A172 (cell line): ENCODE measurements at regions not wholly inside any gene's neighbourhood (a gene's known extent, or its start where the extent isn't known, plus 50 kb on each side); places are given as distances from the start of the nearest gene placed in this dataset.
"Not testable (repeated sequence)": the region's sequence is repeated elsewhere in the genome, so short reads cannot be mapped to it uniquely, and the experiment has no call there.

Experiments
- DNase-seq: peaks from one replicate; pipeline ENCODE4 v3.0.0-alpha.2; 2015; ENCODE audit warnings: low spot score

DNA sequence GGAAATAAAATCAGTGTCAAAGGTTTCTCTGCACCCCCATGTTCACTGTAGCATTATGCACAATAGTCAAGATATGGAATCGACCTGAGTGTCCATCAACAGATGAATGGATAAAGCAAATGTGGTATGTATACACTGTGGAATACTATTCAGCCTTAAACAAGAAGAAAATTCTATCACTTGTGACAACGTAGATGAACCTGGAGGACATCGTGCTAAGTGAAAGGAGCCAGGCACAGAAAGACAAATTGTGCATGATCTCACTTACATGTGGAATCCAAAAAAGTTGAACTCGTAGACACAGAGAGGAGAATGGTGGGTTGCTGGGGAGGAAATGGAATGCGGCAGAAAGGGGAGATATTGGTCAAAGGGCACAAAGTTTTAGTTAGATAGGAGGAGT is 136.3 kb upstream of the ESR1 start:
- DNase-seq, result no peak

DNA sequence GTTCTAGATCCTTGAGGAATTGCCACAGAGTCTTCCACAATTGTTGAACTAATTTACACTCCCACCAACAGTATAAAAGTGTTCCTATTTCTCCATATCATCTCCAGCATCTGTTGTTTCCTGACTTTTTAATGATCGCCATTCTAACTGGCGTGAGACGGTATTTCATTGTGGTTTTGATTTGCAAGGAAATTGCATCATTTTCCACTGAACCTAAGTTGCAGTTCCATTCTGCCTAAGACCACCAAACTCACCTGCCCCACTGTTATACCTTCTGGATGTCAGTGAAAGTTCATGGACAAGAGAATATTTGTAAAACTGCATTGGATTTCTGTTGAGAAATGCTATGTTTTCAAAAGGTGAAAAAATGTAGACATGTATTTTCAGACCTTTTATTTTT is 132.9 kb upstream of the ESR1 start:
- no peak for DNase-seq

DNA sequence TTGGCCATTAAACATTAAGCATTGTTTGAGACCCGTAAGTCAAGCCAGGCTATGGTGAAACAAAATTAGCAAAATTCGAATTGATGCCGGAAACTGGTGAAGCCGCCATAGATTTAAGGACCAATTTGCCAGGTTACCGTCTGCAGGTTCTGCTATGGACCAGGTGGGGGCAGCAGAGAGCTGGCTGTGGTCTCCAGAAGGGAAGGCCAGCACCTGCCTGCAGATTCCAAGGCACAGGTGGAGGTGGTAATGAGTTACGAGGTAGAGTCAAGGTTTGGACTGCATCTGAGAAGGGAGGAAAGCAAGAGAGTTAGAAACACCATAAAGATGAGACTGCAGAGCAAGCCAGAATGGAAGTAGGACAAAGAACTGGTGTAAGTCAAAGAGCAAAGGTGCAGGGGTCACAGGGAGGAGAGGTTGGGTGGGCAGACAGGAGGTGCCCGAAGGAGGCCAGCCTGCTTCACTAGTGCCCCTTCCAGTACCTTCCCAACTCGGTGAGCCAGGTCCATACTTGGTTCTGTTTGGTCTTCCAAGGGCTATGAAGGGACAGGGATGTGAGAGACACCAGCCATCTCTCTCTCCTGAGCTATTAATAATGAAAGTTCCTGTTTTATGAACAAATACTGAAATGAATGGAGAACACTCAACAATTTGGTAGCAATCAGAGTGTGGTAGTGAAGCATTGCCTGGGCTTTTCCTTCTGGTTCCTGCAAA is 131.6 kb upstream of the ESR1 start:
- peak; percentile 26 for DNase-seq

DNA sequence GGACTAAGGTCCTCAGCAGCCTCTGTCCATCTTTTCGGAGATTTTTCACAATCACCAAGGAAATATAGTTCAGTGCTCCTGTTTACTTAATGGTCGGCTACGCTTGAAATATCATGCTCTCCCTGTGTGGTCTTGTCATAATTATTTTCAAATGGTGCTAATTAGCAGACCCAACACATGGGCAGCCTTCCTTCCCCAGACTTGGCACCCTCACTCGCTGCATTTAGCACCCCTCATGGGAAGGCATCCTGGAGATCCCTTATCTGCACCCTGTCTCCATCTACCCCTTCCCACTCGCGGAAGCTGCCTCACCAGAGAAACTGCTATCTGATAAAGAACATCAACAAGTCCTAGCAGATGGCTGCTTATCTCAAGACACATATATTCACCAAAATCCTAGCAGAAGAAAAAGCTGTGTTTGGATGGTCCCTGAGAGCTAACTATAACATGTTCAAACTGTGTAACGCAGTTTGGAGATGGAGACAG is 131.0 kb upstream of the ESR1 start:
- no peak for DNase-seq

DNA sequence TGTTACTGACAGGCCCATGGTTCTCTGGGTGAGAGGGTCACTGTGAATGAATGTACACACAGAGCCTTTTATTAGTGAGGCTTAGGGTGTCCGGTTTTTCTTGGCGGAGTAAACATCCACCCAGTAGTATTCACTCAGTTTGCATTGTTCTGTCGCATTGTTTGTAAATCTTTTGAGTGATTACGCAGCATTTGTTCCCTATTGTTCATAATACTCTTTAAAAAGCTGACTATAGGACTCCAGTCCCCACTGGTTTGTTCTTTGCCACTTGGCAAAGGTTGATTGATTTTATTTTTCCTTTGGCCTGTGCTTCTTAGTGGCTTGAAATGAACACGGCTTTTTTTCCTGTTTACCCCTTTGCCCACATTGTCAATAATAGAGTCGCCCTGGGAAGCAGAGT is 130.1 kb upstream of the ESR1 start:
- no peak for DNase-seq

DNA sequence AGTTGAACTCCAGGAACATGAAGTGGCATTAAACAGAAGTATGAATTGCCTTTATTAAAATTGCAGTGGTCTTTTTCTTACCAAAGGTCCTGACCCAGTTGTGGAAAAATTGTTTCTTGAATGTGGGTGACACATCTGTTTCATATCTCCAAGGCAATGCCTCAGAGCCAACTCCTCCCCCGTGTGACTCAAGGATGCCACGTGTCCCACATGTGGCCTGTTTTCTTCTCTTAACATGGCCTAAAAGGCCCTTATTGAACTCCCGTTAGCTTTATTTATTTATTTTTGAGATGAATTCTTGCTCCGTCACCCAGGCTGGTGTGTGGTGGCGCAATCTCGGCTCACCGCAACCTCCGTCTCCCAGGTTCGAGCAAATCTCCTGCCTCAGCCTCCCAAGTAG is 128.4 kb upstream of the ESR1 start:
- no peak for DNase-seq

DNA sequence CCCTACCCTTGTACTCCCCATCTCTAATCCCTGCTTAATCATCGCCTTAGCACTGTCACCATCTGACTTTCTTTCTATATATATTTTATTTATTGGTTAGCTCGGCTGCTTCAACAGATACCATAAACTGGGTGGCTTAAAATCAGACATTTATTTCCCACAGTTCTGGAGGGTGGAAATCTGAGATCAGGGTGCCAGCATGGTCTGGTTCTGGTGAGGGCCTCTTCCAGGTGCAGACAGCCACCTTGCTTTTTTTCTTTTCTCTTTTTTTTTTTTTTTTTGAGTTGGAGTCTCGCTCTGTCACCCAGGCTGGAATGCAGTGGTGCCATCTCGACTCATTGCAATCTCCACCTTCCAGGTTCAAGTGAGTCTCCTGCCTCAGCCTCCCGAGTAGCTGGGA is 127.5 kb upstream of the ESR1 start:
- DNase-seq, result no peak

DNA sequence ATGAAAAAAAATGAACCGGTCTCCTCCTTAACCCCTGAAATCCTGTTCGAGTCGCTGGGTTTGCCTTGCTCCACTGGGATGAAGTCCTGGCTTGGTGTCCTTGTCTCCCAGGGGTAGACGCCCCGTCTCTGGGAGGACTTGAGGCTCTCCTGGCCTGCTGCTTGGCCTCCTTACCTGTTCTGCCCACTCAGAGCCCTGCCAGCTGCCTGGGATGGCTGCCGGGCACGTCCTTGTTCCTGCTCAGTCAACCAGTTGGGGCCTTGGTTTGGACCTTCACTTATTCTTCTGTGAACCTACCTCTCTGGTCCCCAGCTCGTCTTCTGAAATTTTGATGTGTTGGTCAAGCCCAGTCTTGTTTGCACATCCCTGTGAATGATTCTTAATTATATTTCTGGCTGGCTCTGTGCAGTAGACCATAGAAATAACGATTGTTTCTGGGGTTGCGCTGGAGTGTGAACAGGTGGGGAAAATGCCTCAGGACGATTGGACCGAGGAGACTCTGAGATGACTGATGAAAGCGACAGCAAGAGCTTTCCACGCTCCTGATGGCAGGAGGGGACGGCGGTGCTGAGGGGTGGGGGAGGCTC is 126.5 kb upstream of the ESR1 start:
- DNase-seq, result no peak

DNA sequence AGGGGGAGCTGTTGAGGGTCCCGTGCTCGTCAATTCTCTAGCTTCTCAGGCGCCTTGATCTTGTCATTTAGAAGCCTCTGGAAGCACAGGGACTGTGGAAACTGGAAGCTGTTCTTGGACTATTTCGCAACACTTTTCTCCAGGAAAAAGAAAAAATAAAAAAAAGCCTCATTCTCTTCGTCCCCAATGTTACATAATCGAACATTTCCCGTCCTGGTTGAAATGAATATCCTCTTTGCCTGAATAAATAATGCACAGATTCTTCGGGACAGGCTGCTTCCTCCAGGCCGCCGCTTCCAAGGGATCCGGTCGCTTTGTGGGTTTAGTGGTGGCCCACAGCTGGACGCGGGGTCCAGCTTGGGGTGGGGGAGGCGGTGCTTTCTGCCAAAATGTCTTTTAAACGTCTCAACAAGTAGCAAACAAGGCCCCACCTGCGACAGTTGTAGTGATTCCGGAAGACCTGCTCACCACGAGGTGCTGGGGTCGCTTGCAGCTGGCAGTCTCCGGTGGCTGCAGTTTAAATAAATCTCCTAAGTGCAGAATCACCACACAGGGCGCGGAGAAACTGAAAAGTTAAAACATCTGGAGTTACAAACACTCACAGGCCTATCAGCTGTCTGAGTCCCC is 125.9 kb upstream of the ESR1 start:
- DNase-seq, result no peak

DNA sequence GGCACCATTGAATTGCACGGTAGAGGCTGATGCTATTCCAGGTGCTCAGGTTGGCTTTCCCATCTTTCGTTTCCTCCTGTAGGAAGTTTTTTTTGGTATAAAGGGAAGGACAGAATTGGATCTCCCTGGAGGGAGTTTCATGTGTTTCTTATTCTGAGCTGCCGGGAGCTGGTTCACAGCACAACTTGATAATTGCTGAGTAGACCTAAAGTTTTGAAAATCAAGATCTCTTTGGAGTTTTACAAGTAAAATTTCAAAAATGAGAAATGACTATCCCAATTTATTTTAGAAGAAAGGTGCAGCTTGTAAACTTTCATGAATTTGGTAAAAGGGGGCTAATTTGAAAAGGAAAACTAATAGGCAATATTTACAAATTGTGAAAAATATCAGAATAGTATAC is 125.2 kb upstream of the ESR1 start:
- DNase-seq, result no peak

DNA sequence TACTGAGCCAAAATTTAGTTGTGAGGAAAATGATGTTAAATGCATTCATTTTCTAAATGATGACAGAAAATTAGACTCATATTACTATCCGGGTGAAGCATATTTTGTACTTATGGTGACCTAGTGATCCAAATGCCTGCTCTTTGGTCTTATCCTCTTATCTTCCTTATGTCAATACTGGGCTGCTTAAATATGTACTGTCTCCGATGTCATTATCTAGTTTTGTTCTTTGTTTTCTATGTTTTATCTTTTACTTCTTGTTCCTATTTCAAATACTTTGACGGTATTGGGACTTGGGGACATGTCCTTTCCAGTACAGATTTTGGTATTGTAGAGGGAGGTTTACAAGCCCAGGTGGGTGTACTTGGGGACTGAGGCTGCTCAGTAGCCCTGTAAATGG is 124.6 kb upstream of the ESR1 start:
- DNase-seq, result no peak

DNA sequence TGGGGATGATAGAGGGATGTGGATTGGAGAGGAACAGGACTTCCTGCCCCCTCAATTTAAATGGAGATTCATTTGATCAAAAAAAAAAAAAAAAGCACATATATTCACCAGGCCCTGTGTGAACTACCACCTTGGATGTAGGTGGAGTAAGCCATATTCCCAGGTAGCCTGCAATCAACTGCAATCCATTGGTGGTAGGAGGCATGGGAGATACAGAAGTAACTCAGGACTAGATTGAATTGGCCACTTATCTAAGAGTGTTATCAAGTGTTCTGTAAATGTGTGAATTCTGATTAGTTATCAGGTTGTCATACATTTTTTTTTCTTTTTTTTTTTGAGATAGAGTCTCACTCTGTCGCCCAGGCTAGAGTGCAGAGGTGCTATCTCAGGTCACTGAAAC is 124.1 kb upstream of the ESR1 start:
- no peak for DNase-seq

DNA sequence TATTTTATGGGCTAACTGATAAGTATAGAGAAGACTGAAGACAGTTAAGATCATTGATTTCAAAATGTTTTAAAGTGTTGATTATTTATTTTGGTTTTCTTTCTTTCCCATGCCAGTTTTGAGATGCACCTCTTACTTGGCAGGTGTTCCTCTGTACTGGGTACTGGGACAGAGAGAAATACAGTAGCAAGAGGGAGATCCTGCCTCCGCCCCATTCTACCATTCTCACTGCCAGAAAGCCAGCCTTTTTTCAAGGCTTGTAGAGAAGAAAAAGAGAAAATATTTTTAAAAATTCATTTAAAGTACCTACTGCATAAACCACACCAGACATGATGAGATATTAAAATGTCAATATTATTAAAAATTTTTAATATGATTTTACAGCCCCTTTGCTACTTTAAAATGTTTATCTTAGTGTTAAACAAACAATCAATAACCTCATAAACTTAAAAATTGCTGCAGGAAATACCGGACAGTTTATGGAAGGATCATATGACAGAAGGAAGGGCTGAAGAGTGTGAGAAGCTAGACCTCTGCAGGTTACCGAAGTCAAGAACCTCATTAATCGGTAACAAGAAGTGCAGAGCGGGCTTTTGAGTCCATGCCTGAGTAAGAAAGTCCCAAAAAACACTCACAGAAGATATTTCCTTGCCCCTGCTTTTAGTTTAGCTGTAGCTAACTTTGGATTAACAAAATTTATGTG is 117.8 kb upstream of the ESR1 start:
- DNase-seq, result no peak

DNA sequence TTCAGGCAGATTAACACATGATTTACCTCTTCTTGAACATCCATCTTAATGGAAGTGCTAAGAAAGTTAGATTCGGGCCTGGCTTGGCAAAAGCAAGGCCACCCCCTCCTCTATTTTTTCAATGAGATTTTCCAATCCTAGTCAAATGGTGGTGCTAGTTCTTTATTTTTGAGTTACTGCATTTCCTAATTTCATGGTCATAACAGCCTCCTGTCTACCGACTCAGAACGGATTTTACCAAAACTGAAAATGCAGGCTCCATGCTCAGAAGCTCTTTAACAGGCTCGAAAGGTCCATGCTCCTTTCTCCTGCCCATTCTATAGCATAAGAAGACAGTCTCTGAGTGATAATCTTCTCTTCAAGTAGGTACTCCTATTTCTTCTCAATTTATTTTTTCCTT is 117.2 kb upstream of the ESR1 start:
- DNase-seq, result peak; percentile 3

DNA sequence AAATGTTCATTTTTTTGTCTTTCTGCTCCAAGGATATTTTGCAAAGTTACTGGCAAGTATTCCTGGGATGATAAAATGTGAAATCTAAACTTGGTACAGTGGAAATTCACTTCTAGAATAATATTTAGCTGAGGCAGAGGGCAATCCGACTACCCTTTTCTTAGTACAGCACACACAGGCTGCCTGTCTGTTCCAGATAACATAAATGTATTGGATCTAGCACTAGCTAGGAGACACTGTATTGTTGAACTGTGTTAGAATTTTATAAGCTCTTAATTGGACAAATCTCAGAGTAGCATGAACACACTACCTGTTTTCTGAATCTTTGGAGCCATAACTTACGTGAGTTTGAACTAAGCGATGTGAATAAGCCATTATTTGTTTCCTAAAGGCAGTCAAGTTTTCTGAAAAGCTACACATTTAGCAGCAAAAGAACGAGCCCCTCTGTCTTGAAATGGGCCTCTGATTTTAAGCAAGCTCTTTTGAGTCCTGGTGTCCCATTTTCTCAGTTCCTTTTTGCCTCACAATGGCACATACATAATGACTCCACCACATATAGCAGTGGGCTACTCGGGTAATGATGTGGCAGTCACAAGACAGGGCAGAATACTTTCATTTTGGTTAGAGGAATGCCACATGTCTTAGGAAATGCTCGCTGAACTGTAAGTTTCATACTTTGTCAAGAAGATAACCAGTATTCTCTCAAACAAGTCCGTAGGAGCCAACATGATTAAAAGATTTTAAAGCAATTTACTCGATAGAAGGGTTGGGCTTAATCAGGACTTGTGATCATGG is 116.5 kb upstream of the ESR1 start:
- DNase-seq, result peak; percentile 43

DNA sequence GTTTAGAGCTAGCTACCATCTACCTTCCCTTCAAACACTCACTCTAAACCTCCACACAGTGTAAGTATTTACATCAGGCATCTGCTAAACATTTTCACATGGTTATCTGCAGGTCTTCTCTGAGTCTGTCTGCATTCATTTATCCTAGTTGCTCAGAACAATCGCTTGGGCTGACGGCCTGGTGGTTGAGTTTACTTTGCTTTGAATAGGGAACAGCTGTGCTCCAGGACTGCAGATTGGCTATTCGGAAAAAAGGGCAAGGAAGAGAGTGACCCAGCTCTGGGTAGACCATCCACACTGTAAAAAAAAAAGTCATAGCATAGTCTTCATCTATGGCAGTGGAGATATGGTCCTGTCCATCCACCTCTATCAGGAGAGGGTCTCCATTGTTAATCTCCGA is 115.3 kb upstream of the ESR1 start:
- no peak for DNase-seq

DNA sequence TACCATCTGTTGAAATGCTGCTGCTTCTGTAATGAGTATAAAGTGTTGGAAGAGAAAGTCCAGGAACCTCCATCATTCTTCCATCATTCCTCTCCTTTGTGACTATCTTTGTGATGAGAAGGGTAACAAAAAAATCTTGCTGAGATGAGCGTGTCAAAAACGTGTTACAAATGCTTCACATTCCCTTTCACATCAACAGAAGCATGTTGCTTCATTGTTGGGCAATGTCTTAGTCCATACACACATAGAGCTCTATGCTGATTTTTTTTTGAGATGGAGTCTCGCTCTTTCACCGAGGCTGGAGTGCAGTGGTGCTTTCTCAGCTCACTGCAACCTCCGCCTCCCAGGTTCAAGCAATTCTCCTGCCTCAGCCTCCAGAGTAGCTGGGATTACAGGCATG is 114.1 kb upstream of the ESR1 start:
- no peak for DNase-seq

DNA sequence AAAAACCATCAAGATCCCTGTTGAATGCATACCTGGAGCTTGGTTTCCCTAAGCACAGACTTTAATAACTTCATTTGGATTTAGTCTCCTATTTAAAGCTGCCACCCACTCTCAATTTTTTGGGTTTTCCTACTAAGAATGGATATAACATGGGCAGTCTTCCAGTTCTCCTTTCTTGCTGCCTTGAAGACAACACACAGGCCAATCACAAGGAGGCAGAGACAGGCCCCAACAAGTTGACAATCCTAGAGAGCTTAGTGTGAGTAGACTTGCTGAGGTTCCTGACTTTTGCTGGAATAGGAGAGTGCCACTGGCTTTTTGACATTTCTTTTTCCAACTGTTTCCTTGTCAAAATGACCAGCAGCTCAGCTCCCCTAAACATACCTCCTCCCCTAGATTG is 112.3 kb upstream of the ESR1 start:
- DNase-seq, result no peak

DNA sequence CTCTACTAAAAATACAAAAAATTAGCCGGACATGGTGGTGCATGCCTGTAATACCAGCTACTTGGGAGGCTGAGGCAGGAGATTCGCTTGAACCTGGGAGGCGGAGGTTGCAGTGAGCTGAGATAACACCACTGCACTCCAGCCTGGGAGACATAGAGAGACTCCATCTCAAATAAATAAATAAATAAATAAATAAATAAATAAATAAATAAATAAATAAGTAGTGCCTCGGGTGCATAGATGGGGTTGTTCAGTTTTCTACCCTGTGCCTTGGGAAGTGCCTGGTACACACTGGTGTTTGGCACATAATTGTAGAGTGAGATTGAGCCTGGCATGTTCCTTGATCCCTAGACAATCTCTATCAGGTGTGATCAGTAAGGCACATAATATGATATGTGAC is 111.2 kb upstream of the ESR1 start:
- DNase-seq, result not testable (repeated sequence)

DNA sequence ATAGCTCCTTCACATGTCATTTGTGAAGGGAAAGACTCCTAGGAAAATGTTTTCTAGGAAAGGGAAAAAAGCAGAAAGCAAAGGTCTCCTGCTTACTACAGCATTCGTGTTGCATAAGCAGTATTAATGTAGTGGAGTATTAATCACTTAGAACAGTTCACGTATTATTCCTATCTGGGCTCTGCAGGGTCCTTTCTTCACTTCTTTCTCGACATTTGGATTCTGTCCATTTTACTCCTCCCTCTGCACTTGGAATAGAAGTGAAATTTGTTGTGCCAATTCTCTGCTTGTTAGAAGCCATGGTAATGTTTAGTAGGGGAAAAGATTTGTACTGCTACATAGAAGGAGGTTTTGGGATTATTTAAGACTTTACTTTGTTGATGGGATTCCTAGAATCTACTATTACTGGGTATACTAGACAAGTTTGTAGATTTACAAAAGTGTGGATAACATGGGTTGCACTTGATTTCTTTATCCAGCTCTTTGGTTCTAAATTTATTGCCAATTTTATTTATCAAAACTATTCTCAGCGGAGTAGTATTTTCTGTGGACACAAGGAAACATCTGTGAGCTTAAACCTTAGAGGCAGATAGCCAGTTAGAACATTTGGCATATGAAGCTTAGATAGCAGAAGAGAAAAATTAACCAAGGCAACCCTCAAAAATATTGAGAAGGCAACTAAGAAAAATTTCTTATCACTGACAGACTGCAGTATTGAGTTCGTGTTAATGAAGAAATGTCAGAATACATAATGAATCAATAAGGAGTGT is 108.4 kb upstream of the ESR1 start:
- DNase-seq, result no peak

DNA sequence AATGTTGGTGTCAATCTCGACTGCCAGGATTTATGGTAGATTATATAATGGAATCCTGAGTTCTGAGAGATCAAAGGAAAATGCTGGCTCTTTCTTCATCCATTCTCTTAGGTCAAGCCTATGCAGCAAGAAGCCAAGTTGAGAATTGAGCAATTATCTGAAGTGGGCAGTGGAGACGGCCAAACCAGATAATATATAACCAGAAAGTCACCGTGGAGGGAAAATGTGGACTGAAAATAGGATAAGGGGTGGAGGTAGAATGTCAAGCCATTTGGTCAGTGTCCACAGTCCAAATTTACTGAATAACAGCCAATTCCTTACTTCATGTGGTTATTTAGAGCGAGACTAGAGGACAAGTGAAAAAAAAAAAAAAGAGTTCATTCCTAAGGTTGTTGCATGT is 107.8 kb upstream of the ESR1 start:
- DNase-seq, result no peak
